ENCODE measurements at regions not wholly inside any gene's neighbourhood (a gene's known extent, or its start where the extent isn't known, plus 50 kb on each side); places are given as distances from the start of the nearest gene placed in this dataset.
"Not testable (repeated sequence)": the region's sequence is repeated elsewhere in the genome, so short reads cannot be mapped to it uniquely, and the experiment has no call there.

- Histone ChIP-seq H3K4me1 (no peaks in the 10 kb centered on the region), H3K27me3 (no peaks in the 10 kb centered on the region), H3K4me3 (no peak overlapping the region), H3K27ac (no peak overlapping the region), H3K36me3 (no peaks in the 10 kb centered on the region), H3K9me3 (no peaks in the 10 kb centered on the region)
- ATAC-seq (peak; percentile 51), DNase-seq (no peak)
- intact Hi-C loops (cut with DNase I), result no loop called here
- TF ChIP-seq CTCF (IDR thresholded peaks at IDR 0.05), result no peak
Measured at GRCh38 chr20:5474646-5475550, 135.9 kb downstream of the GPCPD1 start.

DNA sequence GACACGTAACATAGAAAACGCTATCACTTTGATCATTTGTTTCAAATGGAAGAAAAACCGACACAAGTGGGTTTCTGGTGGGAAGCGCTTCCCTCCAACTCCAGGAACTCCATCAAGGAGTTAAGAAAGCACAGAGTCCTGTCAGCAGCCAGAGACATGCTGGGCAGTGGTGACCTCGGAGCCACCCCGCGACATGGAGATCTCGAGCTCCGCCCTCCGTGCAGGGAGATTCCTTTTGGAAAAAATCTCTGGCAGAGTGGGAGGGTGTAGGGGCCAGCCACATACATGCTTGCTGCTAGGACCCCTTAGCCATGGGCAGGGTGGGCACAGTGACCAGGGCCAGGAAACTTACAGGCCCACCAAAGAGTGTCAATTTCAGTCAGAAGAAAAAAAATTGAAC, 138.9 kb downstream of the GPCPD1 start:
- ATAC-seq; H3K36me3 ChIP-seq; H3K27ac ChIP-seq; H3K27me3 ChIP-seq; H3K4me1 ChIP-seq; intact Hi-C loops (cut with DNase I); DNase-seq; H3K4me3 ChIP-seq; H3K9me3 ChIP-seq: not testable (repeated sequence)

GRCh38 chr20:5471368-5471767, 139.4 kb downstream of the GPCPD1 start:
- Histone ChIP-seq H3K36me3 (no peaks in the 10 kb centered on the region), H3K4me1 (no peaks in the 10 kb centered on the region), H3K27me3 (peaks cover 2% of the 10 kb centered on the region), H3K27ac (no peak overlapping the region), H3K4me3 (no peak overlapping the region), H3K9me3 (no peaks in the 10 kb centered on the region)
- ATAC-seq (no peak), DNase-seq (no peak)
- no peak for TF ChIP-seq CTCF (IDR thresholded peaks at IDR 0.05)
- intact Hi-C loops (cut with DNase I), result no loop called here

- ATAC-seq (no peak), DNase-seq (no peak)
- peaks cover 4% of the 10 kb centered on the region for H3K27me3 ChIP-seq
- no peak overlapping the region for H3K4me3 ChIP-seq
- intact Hi-C loops (cut with DNase I), result no loop called here
- no peak overlapping the region for H3K27ac ChIP-seq
- no peaks in the 10 kb centered on the region for H3K36me3 ChIP-seq
- H3K4me1 ChIP-seq, result no peaks in the 10 kb centered on the region
- no peak for TF ChIP-seq CTCF (IDR thresholded peaks at IDR 0.05)
- H3K9me3 ChIP-seq, result no peaks in the 10 kb centered on the region
Measured at GRCh38 chr20:5470943-5471342, 139.9 kb downstream of the GPCPD1 start.

GRCh38 chr20:5470458-5470857, 140.3 kb downstream of the GPCPD1 start:
- Histone ChIP-seq H3K4me3 (no peak overlapping the region), H3K27ac (no peak overlapping the region), H3K27me3 (peaks cover 5% of the 10 kb centered on the region), H3K36me3 (no peaks in the 10 kb centered on the region), H3K4me1 (no peaks in the 10 kb centered on the region), H3K9me3 (no peaks in the 10 kb centered on the region)
- intact Hi-C loops (cut with DNase I), result no loop called here
- DNase-seq, result no peak
- no peak for ATAC-seq
- TF ChIP-seq CTCF (IDR thresholded peaks at IDR 0.05), result no peak

DNA sequence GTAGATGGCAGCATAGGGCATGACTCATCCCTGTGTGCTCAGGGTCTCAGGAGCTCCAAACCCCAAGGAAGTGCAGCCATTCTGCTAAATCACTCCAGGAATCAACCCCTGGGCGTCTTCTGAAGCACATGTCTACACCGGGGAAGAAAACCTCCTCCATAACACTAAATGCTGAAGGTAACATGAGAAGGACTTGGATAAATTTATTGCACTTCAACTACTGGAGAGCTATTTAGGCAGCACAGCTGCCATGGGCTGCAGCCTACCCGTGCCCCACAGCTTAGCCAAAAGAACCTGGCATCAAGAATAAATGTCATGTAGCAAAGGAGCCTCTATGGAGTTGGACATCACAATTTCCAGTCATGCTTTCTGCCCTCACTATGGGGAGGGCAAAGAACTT, 141.7 kb downstream of the GPCPD1 start:
- H3K36me3 ChIP-seq, result no peaks in the 10 kb centered on the region
- intact Hi-C loops (cut with DNase I), result no loop called here
- H3K4me3 ChIP-seq, result no peak overlapping the region
- peaks cover 12% of the 10 kb centered on the region for H3K27me3 ChIP-seq
- H3K27ac ChIP-seq, result no peak overlapping the region
- no peak for ATAC-seq
- H3K4me1 ChIP-seq, result no peaks in the 10 kb centered on the region
- no peak for TF ChIP-seq CTCF (IDR thresholded peaks at IDR 0.05)
- no peak for DNase-seq
- no peaks in the 10 kb centered on the region for H3K9me3 ChIP-seq

Measured in upper lobe of right lung (tissue), 1 donor.